Heart left ventricle (tissue), 13 donors: ENCODE measurements at regions not wholly inside any gene's neighbourhood (a gene's known extent, or its start where the extent isn't known, plus 50 kb on each side); places are given as distances from the start of the nearest gene placed in this dataset.

ENCODE experiments used
- CTCF ChIP-seq, 12 donors: fragments of 200-600 bp; sonication (generic) in 4 of 12; IDR thresholded peaks; one replicate each; pipeline versions ENCODE4 v1.5.0 to v1.8.0; 2018 to 2022; ENCODE audit warnings: antibody characterized with exemption in 12 of 12, mild to moderate bottlenecking in 5 of 12
- POLR2A ChIP-seq, 2 donors: fragments of 450-650 bp; IDR thresholded peaks; one replicate each; pipeline ENCODE4 v1.6.1; 2017; ENCODE audit warnings: antibody characterized with exemption in 2 of 2, mild to moderate bottlenecking in 2 of 2, moderate library complexity in 2 of 2
- donor health status: ischemic (EF 13 %, LVEDD 7.1; RV severe dilation, severe dysfunction).
- donor health status: DM: no; HTN: yes; CAD: no.
- donor health status: DM: no; HTN: no; CAD: no.
- donor health status: ischemic (EF 25% LVEDD 6.9; RV normal size, moderate dysfunction).
- donor health status: ischemic (EF 25% LVEDD 5.7; RV mildly dilated, moderate dysfunction).
- donor health status: ischemic (EF 35%, LVEDD 5.7; RV mildly dilated, moderate dysfunction).
- donor health status: nonischemic (EF 11% LVEDD 7.7; RV severe dilation, severe dysfunction).
- donor health status: DM: yes; HTN: yes; CAD: no.
- donor health status: PGD.
- donor health status: ischemic (EF 29% LVEDD 5.4; RV normal size, mild dysfunction).
- donor health status: nonischemic (EF 23%, LVEDD 6.1; RV moderate dilation, normal function).

GRCh38 chr4:64174247-64174882 is 234.9 kb downstream of the TECRL start:
- TF ChIP-seq CTCF (IDR thresholded peaks at IDR 0.05) (no peak), POLR2A (IDR thresholded peaks at IDR 0.05) (no peak)
